ENCODE measurements at regions not wholly inside any gene's neighbourhood (a gene's known extent, or its start where the extent isn't known, plus 50 kb on each side); places are given as distances from the start of the nearest gene placed in this dataset.

DNA sequence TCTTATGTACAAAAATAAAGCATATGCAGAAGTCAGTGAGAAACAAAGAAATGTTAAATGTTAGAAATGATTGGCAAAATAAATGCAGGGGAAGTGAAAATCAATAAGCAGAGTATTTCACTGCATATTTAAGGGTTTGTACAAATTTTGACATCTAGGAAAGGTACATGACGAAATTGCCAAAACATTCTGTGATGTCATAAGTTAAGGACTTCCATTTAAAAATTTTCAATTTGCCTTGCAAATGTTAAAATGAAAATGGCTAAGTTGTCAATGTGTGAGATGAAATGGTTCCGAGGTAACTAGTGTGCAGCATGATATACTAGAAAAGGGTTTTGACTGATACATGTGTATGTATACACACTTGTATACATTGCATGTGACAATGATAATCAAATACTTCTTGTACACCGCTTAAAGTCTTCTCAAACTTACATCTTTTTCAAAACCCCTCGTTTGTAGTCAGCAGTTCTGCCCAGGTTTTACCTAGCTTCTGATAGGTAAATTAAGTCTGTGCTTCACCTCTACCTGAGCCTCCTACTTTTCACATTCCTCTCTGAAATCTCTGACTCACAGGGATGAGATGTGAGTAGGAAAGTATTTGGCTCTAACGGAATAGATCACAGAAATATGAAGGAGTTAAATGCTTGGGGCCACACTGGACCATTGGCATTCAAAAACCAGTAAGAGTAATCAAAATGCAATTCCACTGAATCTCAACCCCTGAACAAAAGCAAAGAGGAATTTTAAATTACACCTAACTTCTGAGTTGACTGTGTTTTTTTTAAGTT is 442.4 kb upstream of the FOXG1 start:
- Histone ChIP-seq H3K36me3 (no peaks in the 10 kb centered on the region), H3K4me1 (no peaks in the 10 kb centered on the region), H3K4me3 (no peak overlapping the region), H3K27ac (no peak overlapping the region), H3K9me3 (no peaks in the 10 kb centered on the region), H3K27me3 (no peaks in the 10 kb centered on the region)
- DNase-seq = no peak
- intact Hi-C loops (cut with DNase I; ENCODE audit: low total_unique reads) (no loop called here), in situ Hi-C loops (cut with MboI; ENCODE audit: low pct_ligation_motif_present in 1 of 4, low pct_unique_long_range_greater_than_20kb in 1 of 4, low sequenced_read_pairs in 3 of 4) (no loop called here)
- TF ChIP-seq POLR2AphosphoS5 (IDR thresholded peaks at IDR 0.05) (no peak), EP300 (IDR thresholded peaks at IDR 0.05; ENCODE audit: low read depth) (no peak), POLR2A (IDR thresholded peaks at IDR 0.05) (no peak)
- TF ChIP-seq, protein P1, sequence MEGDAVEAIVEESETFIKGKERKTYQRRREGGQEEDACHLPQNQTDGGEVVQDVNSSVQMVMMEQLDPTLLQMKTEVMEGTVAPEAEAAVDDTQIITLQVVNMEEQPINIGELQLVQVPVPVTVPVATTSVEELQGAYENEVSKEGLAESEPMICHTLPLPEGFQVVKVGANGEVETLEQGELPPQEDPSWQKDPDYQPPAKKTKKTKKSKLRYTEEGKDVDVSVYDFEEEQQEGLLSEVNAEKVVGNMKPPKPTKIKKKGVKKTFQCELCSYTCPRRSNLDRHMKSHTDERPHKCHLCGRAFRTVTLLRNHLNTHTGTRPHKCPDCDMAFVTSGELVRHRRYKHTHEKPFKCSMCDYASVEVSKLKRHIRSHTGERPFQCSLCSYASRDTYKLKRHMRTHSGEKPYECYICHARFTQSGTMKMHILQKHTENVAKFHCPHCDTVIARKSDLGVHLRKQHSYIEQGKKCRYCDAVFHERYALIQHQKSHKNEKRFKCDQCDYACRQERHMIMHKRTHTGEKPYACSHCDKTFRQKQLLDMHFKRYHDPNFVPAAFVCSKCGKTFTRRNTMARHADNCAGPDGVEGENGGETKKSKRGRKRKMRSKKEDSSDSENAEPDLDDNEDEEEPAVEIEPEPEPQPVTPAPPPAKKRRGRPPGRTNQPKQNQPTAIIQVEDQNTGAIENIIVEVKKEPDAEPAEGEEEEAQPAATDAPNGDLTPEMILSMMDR (IDR thresholded peaks at IDR 0.05) = no peak
- WGBS, 2 donors (ENCODE audit: low coverage in 1 of 2) = 66 to 79% methylated on average over 5 of the region's 5 CpGs

DNA sequence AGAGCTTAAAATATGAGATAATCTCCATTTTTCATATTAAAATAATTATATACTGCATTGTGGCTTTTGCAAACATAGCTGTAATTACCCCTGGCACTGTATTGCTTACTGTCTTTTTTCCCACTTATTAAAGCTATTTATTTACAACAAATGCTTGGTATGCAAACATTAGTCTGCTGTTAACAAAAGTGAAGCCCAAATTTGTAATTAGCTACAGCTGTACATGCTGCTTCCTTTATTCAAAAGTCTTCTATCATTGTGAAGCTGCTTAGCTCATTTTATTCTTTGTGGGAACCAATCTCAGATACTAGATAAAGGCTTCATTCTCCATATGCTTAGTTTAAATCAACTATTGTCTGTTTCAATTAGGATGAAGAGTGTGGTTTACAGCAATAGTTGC is 425.8 kb upstream of the FOXG1 start:
- DNase-seq = no peak
- intact Hi-C loops (cut with DNase I; ENCODE audit: low total_unique reads) (no loop called here), in situ Hi-C loops (cut with MboI; ENCODE audit: low pct_ligation_motif_present in 1 of 4, low pct_unique_long_range_greater_than_20kb in 1 of 4, low sequenced_read_pairs in 3 of 4) (no loop called here)
- no peak for TF ChIP-seq POLR2AphosphoS5 (IDR thresholded peaks at IDR 0.05)
- no peak for TF ChIP-seq EP300 (IDR thresholded peaks at IDR 0.05; ENCODE audit: low read depth)
- TF ChIP-seq POLR2A (IDR thresholded peaks at IDR 0.05) = no peak
- TF ChIP-seq, protein P1 (IDR thresholded peaks at IDR 0.05) = no peak
- H3K27ac ChIP-seq = no peak overlapping the region
- no peaks in the 10 kb centered on the region for H3K36me3 ChIP-seq
- H3K27me3 ChIP-seq = no peaks in the 10 kb centered on the region
- H3K4me1 ChIP-seq = no peaks in the 10 kb centered on the region
- no peak overlapping the region for H3K4me3 ChIP-seq
- no peaks in the 10 kb centered on the region for H3K9me3 ChIP-seq

DNA sequence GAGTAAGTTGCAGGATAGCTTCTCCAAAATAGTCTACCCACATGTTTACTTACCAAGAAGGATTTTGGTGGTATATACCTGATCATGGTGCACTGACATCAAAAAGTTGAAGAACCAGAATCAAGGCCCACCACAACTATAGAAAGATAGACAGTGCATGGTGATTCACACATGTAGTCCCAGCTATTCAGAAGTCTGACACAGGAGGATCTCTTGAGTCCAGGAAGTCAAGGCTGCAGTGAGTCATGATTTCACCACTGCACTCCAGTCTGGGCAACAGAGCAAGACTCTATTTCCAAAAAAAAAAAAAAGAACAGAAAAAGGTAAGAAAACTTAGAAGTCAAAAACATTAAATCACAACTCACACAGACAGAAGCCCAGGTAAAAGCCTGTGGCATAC is 422.2 kb upstream of the FOXG1 start:
- Histone ChIP-seq H3K4me3 (no peak overlapping the region), H3K27ac (no peak overlapping the region), H3K36me3 (no peaks in the 10 kb centered on the region), H3K27me3 (no peaks in the 10 kb centered on the region), H3K4me1 (no peaks in the 10 kb centered on the region), H3K9me3 (no peaks in the 10 kb centered on the region)
- in situ Hi-C loops (cut with MboI; ENCODE audit: low pct_ligation_motif_present in 1 of 4, low pct_unique_long_range_greater_than_20kb in 1 of 4, low sequenced_read_pairs in 3 of 4) = no loop called here
- DNase-seq = no peak
- TF ChIP-seq POLR2A (IDR thresholded peaks at IDR 0.05) (no peak), EP300 (IDR thresholded peaks at IDR 0.05; ENCODE audit: low read depth) (no peak), POLR2AphosphoS5 (IDR thresholded peaks at IDR 0.05) (no peak)
- TF ChIP-seq, protein P1 (IDR thresholded peaks at IDR 0.05) = no peak
- intact Hi-C loops (cut with DNase I; ENCODE audit: low total_unique reads) = no loop called here

DNA sequence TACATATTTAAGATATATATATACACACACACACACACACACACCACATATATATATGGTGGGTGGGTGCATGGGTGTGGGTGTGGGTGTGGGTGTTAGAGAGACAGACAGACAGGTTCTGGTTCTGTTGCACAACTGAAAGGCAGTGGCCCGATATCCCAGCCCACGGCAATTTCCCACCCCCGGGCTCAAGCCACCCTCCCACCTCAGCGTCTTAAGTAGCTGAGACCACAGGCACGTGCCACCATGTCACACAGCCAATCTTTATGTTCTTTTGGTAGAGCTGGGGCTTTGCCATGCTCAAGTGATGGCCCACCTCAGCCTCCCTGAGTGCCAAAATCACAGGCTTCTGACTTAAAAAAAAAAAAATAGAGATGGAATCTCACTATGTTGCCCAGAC is 417.8 kb upstream of the FOXG1 start:
- in situ Hi-C loops (cut with MboI; ENCODE audit: low pct_ligation_motif_present in 1 of 4, low pct_unique_long_range_greater_than_20kb in 1 of 4, low sequenced_read_pairs in 3 of 4) (no loop called here), intact Hi-C loops (cut with DNase I; ENCODE audit: low total_unique reads) (no loop called here)
- WGBS, 2 donors (ENCODE audit: low coverage in 1 of 2) = 89% methylated on average over 5 of the region's 5 CpGs; no CpG with 5 or more reads in 1 of the 2 donors
- no peaks in the 10 kb centered on the region for H3K36me3 ChIP-seq
- no peak overlapping the region for H3K4me3 ChIP-seq
- no peaks in the 10 kb centered on the region for H3K27me3 ChIP-seq
- H3K9me3 ChIP-seq = no peaks in the 10 kb centered on the region
- no peak overlapping the region for H3K27ac ChIP-seq
- DNase-seq = no peak
- no peaks in the 10 kb centered on the region for H3K4me1 ChIP-seq
- TF ChIP-seq, protein P1 (IDR thresholded peaks at IDR 0.05) = no peak
- TF ChIP-seq POLR2AphosphoS5 (IDR thresholded peaks at IDR 0.05) = no peak
- TF ChIP-seq POLR2A (IDR thresholded peaks at IDR 0.05) = no peak
- no peak for TF ChIP-seq EP300 (IDR thresholded peaks at IDR 0.05; ENCODE audit: low read depth)
